HG02852 (cell line): ENCODE measurements at regions not wholly inside any gene's neighbourhood (a gene's known extent, or its start where the extent isn't known, plus 50 kb on each side); places are given as distances from the start of the nearest gene placed in this dataset.
"Not testable (repeated sequence)": the region's sequence is repeated elsewhere in the genome, so short reads cannot be mapped to it uniquely, and the experiment has no call there.

ENCODE experiments used
- ATAC-seq: cut with Tn5 transposase; IDR thresholded peaks from one replicate; pipeline ENCODE4 v1.9.1; 2021; ENCODE audit warnings: mild to moderate bottlenecking, moderate library complexity; ENCODE audit not compliant: unreplicated experiment

- ATAC-seq, result no peak
These were observed 254.8 kb upstream of the FTMT start for GRCh38 chr5:121596882-121597281.

DNA sequence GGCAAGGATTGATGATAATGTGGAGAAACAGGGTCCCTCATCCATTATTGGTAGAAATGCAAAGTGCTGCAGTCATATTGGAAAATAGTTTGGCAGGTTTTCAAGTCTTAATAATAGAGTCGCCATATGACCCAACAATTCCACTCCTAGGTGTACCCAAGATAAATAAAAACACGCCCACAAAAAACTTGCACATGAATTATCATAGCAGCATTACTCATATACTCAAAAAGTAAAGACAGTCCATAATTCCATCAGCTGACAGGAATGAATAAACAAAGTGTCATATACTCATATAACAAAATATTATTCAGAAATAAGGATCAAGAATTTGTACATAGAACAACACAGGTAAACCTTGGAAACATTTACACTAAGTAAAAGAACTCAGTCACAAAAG lies 242.9 kb upstream of the FTMT start:
- ATAC-seq, result no peak

GRCh38 chr5:121624035-121624434 lies 227.6 kb upstream of the FTMT start:
- ATAC-seq, result no peak

DNA sequence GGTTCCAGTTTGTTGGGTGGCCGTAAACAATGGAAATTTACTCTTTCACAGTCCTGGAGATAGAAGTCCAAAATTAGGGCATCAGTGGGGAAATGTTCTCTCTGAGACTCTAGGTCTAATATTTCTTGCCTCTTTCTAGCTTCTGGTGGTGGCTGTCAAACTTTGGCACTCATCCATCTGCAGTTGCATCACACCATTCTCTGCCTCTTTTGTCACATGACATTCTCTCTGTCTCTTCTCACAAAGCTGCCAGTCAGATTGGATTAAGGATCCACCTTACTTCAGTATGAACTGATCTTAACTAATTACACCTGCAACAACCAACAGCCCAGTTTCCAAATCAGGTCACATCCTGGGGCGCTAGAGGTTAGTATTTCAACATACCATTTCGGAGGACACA lies 222.9 kb upstream of the FTMT start:
- ATAC-seq, result no peak

- ATAC-seq, result no peak
These were observed 221.3 kb upstream of the FTMT start for GRCh38 chr5:121630402-121630801.

DNA sequence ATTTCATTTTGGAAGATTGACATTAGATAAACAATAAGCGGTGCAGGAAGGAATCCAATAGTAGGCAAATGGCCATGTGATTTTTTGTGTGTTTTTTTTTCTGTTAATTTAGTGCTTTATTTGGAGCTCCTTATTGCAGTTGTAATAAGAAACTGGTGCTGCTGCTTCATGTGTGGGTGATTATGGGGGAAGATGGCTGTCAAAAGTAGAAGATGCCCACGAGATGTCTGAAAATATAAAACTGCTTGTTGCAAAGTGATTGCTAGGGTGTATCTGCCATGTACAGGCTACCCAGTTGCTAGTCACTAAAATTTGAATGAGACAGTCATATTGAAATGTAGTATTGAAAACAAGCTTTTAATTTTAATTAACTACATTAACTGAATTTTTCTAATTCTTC lies 216.7 kb upstream of the FTMT start:
- ATAC-seq, result no peak

- ATAC-seq, result no peak
These were observed 213.6 kb upstream of the FTMT start for GRCh38 chr5:121638126-121638525.

GRCh38 chr5:121640298-121640697 lies 211.4 kb upstream of the FTMT start:
- no peak for ATAC-seq

- no peak for ATAC-seq
These were observed 193.5 kb upstream of the FTMT start for GRCh38 chr5:121658221-121658620.

DNA sequence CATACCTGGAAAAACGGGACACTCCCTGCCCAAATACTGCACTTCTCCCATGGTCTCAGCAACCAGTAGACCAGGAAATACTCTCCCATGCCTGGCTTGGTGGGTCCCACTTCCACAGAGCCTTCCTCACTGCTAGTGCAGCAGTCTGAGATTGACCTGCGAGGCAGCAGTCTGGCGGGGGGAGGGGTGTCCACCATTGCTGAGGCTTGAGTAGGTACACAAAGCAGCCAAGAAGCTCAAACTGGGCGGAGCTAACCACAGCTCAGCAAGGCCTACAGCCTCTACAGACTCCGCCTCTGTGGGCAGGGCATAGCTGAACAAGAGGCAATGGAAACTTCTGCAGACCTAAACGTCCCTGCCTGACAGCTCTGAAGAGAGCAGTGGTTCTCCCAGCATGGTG lies 191.5 kb upstream of the FTMT start:
- no peak for ATAC-seq

GRCh38 chr5:121665542-121665941 lies 186.1 kb upstream of the FTMT start:
- ATAC-seq, result not testable (repeated sequence)

GRCh38 chr5:121667292-121667691 lies 184.4 kb upstream of the FTMT start:
- no peak for ATAC-seq

- ATAC-seq, result no peak
These were observed 183.0 kb upstream of the FTMT start for GRCh38 chr5:121668635-121669034.

DNA sequence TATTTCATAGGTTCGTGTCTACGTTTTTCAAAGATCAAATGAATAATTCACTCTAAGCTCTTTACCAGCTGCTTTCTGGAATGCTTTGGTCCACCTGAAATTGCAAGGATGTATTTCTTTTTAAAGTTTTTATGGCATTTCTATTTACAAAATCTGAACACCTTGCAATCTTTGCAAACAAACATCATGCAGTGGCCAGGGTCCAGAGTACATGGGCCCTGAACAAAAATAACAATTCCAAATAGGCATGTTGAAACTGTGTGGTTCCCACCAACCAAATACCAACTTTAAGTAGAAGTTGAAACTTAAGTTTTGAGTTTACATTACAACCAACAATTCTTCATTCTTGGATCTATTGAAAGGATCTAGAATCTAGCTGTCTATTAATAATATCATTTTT lies 180.1 kb upstream of the FTMT start:
- ATAC-seq, result no peak

DNA sequence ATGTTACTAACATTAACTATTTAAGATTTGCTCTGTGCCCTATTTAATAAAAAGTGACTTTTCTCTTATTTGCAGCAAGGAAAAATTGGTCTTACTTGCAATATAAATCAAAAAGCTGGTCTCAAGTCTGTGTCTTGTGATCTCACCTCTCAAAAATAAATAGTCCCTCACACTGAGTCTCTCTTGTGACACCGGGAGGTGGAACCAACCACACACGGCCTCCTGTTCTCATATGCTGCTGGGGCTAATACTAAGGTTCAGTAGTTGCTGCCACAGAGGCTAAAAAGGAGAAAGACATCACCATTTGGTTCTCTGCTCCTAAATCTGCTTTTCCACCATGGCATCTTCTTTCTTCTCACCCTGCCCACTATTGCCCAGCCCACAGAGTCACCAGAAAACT lies 175.8 kb upstream of the FTMT start:
- no peak for ATAC-seq

DNA sequence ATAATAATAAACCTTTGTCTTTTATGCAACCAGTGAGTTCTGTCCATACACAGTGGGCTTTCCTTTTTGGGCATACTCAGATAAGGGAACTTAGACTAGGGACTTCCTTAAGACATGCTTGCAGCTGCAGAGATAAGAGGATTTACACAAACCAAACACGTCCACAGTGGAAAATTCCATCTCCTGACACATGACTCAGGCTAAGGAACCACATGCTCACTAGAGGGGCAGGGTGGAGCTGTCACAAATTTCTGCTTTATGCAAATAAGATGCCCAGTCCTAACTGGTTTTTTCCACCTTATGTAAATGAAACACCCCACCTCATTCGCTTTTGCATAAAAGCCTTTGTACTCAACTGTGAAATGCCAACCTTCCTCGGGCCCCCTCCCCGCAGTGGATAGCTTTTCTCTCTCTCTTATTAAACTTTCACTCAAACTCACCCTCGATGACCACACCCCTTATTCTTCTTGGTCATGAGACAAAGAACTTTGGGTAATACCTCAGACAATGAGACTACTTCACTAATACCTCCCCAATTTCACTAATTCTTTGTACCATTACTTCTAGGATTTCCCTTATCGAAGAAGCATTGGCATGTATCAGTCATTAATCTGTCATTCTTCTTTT lies 170.3 kb upstream of the FTMT start:
- ATAC-seq, result no peak

DNA sequence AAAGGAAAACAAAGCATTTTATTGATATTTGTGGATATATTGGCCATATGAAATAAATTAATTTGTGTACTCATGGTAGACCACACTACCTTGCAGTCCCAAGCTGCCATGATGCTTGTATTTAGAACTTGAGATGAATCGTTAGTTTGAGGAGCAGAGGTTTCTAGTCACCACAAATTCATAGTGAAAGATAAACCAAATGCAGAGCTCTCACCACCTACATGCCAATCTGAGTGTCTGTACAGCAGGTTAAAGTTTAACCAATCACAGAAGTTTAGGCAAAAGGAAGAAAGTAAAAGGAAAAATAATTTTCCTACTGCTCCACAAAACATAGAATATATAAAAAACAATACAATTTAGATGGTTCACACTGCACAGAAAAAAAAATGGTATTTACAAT lies 163.6 kb upstream of the FTMT start:
- ATAC-seq, result no peak

- ATAC-seq, result no peak
These were observed 162.9 kb upstream of the FTMT start for GRCh38 chr5:121688781-121689180.

- ATAC-seq, result no peak
These were observed 160.2 kb upstream of the FTMT start for GRCh38 chr5:121691478-121691877.

DNA sequence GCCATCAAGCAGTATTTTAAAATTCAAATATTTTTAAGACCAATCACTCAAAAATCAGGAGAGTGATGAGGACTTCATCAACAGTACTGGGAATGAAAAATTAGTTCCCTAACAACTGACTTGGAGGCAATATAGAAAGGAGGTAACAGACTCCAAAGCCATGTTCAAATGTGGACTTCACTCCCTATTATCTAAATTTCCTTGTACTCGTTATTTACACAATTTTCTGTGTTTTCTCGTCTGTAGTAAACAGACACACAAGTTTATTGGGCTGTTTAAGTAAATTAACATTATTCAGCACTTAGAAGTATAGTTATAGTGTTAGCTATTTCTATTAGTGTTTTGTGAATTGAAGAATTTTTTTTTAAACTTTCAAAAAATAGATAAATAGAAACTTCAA lies 159.5 kb upstream of the FTMT start:
- no peak for ATAC-seq

- ATAC-seq, result no peak
These were observed 157.8 kb upstream of the FTMT start for GRCh38 chr5:121693864-121694263.

DNA sequence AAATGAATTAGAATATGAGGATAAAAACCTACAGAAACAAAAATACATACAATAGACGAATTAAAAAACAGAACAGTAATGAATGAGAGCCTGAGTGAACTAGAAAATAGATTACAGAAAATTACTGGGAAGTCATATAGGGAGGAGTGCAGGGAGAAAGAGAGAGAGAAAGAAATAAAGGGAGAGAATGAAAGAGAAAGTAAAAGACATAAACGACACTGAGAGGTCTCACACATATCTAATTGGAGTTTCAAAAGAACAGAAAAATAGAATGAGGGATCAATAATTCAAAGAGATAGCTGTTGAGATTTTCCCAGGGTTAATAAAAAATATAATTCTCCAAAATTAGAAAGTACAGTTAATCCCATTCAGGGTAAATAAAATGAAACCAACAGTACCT lies 156.4 kb upstream of the FTMT start:
- ATAC-seq, result no peak

DNA sequence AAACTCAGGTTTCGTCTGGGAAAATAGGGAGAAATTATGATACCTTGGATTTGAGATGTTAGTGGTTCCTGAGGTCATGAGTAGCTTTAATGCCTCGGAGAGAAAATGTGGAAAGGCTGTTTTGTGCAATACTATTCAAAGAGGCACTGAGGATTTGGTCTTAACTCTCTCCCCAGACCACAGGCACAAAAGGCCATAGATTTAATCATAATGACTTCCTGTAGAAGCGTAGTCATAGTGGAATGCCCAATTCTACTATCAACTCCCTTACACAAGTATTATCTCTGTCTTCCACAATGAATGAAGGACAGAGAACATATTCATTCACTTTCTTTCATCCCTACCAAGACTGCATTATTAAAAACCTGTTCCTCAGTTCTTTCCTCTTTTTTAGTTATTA lies 153.0 kb upstream of the FTMT start:
- no peak for ATAC-seq

DNA sequence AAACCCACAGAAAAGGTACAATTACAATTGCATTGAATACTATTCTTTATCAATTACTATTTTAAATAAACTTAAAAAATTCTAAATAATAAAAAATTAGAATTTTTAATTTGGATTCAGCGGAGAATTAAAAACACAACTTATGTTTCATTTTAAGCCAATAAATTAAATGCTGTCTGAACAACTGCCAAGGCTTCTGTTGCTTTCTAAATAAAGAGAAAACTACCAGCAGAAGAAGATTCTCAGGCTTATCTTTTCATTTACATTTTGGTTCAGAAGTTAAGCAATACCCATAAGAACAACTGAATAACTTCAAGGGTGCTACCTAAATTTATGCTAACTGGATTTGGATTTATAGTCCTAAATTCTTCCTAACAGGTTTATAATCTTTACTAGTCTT lies 150.0 kb upstream of the FTMT start:
- ATAC-seq, result no peak
